Ishikawa (cell line): ENCODE measurements at regions not wholly inside any gene's neighbourhood (a gene's known extent, or its start where the extent isn't known, plus 50 kb on each side); places are given as distances from the start of the nearest gene placed in this dataset.

Source experiments
- CEBPB ChIP-seq: IDR thresholded peaks from 2 replicates; pipeline ENCODE4 v1.6.1; 2012
- CREB1 ChIP-seq: IDR thresholded peaks from 2 replicates; pipeline ENCODE4 v1.6.1; 2012; ENCODE audit warnings: low read depth
- EGR1 ChIP-seq: IDR thresholded peaks from 2 replicates; pipeline ENCODE4 v1.6.1; 2012
- EP300 ChIP-seq: IDR thresholded peaks from 2 replicates; pipeline ENCODE4 v1.6.1; 2012; ENCODE audit warnings: borderline replicate concordance
- FOXM1 ChIP-seq: IDR thresholded peaks from 2 replicates; pipeline ENCODE4 v1.6.1; 2012; ENCODE audit warnings: low read depth, borderline replicate concordance
- MAX ChIP-seq: IDR thresholded peaks from 2 replicates; pipeline ENCODE4 v1.6.1; 2012
- NFIC ChIP-seq: IDR thresholded peaks from 2 replicates; pipeline ENCODE4 v1.6.1; 2012
- RAD21 ChIP-seq: IDR thresholded peaks from 2 replicates; pipeline ENCODE4 v1.6.1; 2012; ENCODE audit warnings: low read depth
- TAF1 ChIP-seq: IDR thresholded peaks from 2 replicates; pipeline ENCODE4 v1.6.1; 2012; ENCODE audit warnings: low read depth, mild to moderate bottlenecking
- TCF12 ChIP-seq: IDR thresholded peaks from 2 replicates; pipeline ENCODE4 v1.6.1; 2012; ENCODE audit warnings: low read depth
- TEAD4 ChIP-seq: IDR thresholded peaks from 2 replicates; pipeline ENCODE4 v1.6.1; 2012
- USF1 ChIP-seq: IDR thresholded peaks from 2 replicates; pipeline ENCODE4 v1.6.1; 2012
- YY1 ChIP-seq: IDR thresholded peaks from 2 replicates; pipeline ENCODE4 v1.6.1; 2012; ENCODE audit warnings: low read depth
- ZBTB7A ChIP-seq: IDR thresholded peaks from 2 replicates; pipeline ENCODE4 v1.6.1; 2012; ENCODE audit warnings: low read depth
- TF ChIP-seq, protein P1 (sequence below): IDR thresholded peaks from 2 replicates; pipeline ENCODE4 v1.6.1; 2012; ENCODE audit warnings: low read depth, mild to moderate bottlenecking

- TF ChIP-seq TAF1 (no peak), TEAD4 (no peak), EP300 (no peak), FOXM1 (no peak), CEBPB (no peak), MAX (no peak), EGR1 (no peak), USF1 (no peak), CREB1 (no peak), ZBTB7A (no peak), RAD21 (no peak), NFIC (no peak), YY1 (no peak), TCF12 (no peak)
- TF ChIP-seq, protein P1, sequence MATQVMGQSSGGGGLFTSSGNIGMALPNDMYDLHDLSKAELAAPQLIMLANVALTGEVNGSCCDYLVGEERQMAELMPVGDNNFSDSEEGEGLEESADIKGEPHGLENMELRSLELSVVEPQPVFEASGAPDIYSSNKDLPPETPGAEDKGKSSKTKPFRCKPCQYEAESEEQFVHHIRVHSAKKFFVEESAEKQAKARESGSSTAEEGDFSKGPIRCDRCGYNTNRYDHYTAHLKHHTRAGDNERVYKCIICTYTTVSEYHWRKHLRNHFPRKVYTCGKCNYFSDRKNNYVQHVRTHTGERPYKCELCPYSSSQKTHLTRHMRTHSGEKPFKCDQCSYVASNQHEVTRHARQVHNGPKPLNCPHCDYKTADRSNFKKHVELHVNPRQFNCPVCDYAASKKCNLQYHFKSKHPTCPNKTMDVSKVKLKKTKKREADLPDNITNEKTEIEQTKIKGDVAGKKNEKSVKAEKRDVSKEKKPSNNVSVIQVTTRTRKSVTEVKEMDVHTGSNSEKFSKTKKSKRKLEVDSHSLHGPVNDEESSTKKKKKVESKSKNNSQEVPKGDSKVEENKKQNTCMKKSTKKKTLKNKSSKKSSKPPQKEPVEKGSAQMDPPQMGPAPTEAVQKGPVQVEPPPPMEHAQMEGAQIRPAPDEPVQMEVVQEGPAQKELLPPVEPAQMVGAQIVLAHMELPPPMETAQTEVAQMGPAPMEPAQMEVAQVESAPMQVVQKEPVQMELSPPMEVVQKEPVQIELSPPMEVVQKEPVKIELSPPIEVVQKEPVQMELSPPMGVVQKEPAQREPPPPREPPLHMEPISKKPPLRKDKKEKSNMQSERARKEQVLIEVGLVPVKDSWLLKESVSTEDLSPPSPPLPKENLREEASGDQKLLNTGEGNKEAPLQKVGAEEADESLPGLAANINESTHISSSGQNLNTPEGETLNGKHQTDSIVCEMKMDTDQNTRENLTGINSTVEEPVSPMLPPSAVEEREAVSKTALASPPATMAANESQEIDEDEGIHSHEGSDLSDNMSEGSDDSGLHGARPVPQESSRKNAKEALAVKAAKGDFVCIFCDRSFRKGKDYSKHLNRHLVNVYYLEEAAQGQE, result no peak
These were observed 88.8 kb downstream of the CD83 start for GRCh38 chr6:14206391-14206790.

- TF ChIP-seq TAF1, result no peak
- no peak for TF ChIP-seq MAX
- TF ChIP-seq CEBPB, result no peak
- TF ChIP-seq EP300, result no peak
- no peak for TF ChIP-seq RAD21
- TF ChIP-seq TEAD4, result no peak
- TF ChIP-seq, protein P1, result no peak
- TF ChIP-seq NFIC, result no peak
- no peak for TF ChIP-seq TCF12
These were observed 89.9 kb downstream of the CD83 start for GRCh38 chr6:14207448-14207847.

- TF ChIP-seq EGR1, result no peak
- no peak for TF ChIP-seq CREB1
- no peak for TF ChIP-seq FOXM1
- no peak for TF ChIP-seq NFIC
- TF ChIP-seq TCF12, result no peak
- TF ChIP-seq, protein P1, result no peak
- TF ChIP-seq RAD21, result no peak
- no peak for TF ChIP-seq YY1
- TF ChIP-seq EP300, result no peak
- no peak for TF ChIP-seq ZBTB7A
- no peak for TF ChIP-seq USF1
- TF ChIP-seq TEAD4, result no peak
These were observed 91.4 kb downstream of the CD83 start for GRCh38 chr6:14209000-14209399.

DNA sequence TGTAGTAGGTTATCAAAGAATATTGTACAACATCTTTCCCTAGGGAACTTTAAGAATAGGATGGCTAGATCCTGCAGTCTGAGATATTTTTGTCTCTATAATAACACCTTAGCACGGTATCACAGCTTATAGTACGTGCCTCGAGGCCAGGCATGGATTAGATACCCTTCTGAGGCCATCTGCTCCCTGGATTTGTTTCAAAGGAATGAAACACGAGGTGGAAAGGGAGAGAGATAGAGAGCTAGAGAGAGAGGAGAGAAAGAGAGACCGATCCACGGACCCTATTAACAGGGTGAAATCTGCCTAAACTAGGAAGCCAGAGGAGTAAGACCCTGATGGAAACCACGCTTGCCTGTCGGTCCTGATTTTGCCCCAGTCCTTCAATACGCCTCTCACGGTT, 92.5 kb downstream of the CD83 start:
- TF ChIP-seq TEAD4 (no peak), USF1 (no peak), RAD21 (no peak), TAF1 (no peak), ZBTB7A (no peak), EP300 (no peak)
